ENCODE measurements at regions not wholly inside any gene's neighbourhood (a gene's known extent, or its start where the extent isn't known, plus 50 kb on each side); places are given as distances from the start of the nearest gene placed in this dataset.

- TF ChIP-seq CTCF (IDR thresholded peaks at IDR 0.05): no peak
- no peak for TF ChIP-seq POLR2A (IDR thresholded peaks at IDR 0.05)
- no peak for TF ChIP-seq EP300 (IDR thresholded peaks at IDR 0.05)
Measured at GRCh38 chr7:142351145-142351544, 93.3 kb upstream of the PRSS58 start.

All from tibial nerve (tissue), 4 donors.